Inferior parietal cortex (tissue), 1 donor: ENCODE measurements at regions not wholly inside any gene's neighbourhood (a gene's known extent, or its start where the extent isn't known, plus 50 kb on each side); places are given as distances from the start of the nearest gene placed in this dataset.
A peak's percentile ranks its signal among the peaks of the same experiment; 100 is the strongest.

Experiments
- DNase-seq: peaks from one replicate; pipeline ENCODE4 v3.0.0-alpha.2; 2016; ENCODE audit errors: extremely low spot score

GRCh38 chr1:209219791-209220524 lies 363.6 kb upstream of the CAMK1G start:
- DNase-seq, result peak; percentile 63

GRCh38 chr1:209222826-209223225 lies 360.7 kb upstream of the CAMK1G start:
- DNase-seq, result no peak

GRCh38 chr1:209223791-209224190 lies 359.7 kb upstream of the CAMK1G start:
- no peak for DNase-seq

GRCh38 chr1:209224886-209225285 lies 358.6 kb upstream of the CAMK1G start:
- DNase-seq, result no peak

GRCh38 chr1:209227171-209227570 lies 356.3 kb upstream of the CAMK1G start:
- no peak for DNase-seq

GRCh38 chr1:209227941-209228340 lies 355.6 kb upstream of the CAMK1G start:
- DNase-seq, result no peak

GRCh38 chr1:209229494-209230061 lies 353.9 kb upstream of the CAMK1G start:
- DNase-seq, result no peak

- no peak for DNase-seq
Observed at GRCh38 chr1:209230314-209230713, 353.2 kb upstream of the CAMK1G start.

- DNase-seq, result no peak
Observed at GRCh38 chr1:209231476-209232156, 351.9 kb upstream of the CAMK1G start.

- no peak for DNase-seq
Observed at GRCh38 chr1:209232197-209232596, 351.3 kb upstream of the CAMK1G start.

- no peak for DNase-seq
Observed at GRCh38 chr1:209232759-209233158, 350.8 kb upstream of the CAMK1G start.

GRCh38 chr1:209235166-209235565 lies 348.3 kb upstream of the CAMK1G start:
- DNase-seq, result no peak

- no peak for DNase-seq
Observed at GRCh38 chr1:209238356-209238755, 345.2 kb upstream of the CAMK1G start.

GRCh38 chr1:209240351-209240750 lies 343.2 kb upstream of the CAMK1G start:
- no peak for DNase-seq

GRCh38 chr1:209241487-209241886 lies 342.0 kb upstream of the CAMK1G start:
- no peak for DNase-seq

- peak; percentile 90 for DNase-seq
Observed at GRCh38 chr1:209248649-209249279, 334.8 kb upstream of the CAMK1G start.

GRCh38 chr1:209249280-209249670 lies 334.2 kb upstream of the CAMK1G start:
- no peak for DNase-seq

GRCh38 chr1:209249785-209250440 lies 333.6 kb upstream of the CAMK1G start:
- DNase-seq, result no peak

- DNase-seq, result no peak
Observed at GRCh38 chr1:209250861-209251636, 332.5 kb upstream of the CAMK1G start.

- no peak for DNase-seq
Observed at GRCh38 chr1:209256766-209257350, 326.7 kb upstream of the CAMK1G start.

GRCh38 chr1:209257454-209257853 lies 326.1 kb upstream of the CAMK1G start:
- DNase-seq, result no peak
